HG03196 (cell line): ENCODE measurements at regions not wholly inside any gene's neighbourhood (a gene's known extent, or its start where the extent isn't known, plus 50 kb on each side); places are given as distances from the start of the nearest gene placed in this dataset.

Experiments used
- ATAC-seq: cut with Tn5 transposase; IDR thresholded peaks from one replicate; pipeline ENCODE4 v1.9.1; 2021; ENCODE audit not compliant: unreplicated experiment

DNA sequence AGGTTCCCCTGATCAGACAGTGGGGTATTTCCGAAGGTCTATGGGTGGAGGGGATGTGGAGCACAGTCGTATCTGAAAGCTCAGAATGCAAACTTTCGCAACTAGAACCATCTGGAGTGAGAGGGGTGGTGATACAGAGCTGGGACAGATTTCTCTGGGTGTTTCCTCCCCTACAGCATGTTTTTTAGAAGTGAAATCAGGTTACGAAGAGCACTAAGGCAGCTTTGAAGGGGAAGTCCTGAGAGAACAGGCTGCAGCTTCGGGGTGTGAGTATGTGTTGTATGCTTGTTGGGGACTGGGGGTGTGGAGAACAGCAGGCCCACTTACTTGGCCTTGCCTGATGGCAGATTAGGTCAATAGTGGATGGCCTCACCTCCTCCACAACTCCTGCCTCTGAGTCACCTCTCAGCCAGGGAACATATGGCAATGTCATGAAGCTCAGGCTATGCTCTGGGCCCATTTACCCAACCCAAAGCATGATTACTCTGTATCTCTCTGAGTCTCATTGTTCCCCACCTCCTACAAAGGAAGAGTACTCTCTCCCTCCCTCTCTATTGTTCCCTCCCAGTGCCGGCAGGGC, 107.2 kb upstream of the RASGRP1 start:
- peak; percentile 48 for ATAC-seq

DNA sequence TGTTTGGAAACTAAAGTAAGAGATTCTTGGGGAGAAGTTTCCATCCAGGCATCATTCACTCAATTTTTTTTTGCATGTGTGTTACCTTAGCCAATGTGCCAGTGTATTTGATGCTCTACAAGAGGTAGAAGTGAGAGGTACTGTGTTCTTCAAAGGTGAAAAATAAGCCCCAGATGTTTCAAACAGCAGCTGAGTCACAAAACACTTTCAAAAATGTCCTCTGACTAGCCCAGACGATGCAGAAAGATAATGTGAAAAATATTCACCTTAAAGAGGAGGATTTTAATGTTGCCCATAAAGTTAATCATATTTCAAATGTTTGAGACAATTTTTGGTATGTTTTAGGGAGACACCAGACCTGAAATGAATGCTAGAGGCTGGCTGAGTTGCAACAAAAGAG, 107.7 kb upstream of the RASGRP1 start:
- ATAC-seq, result no peak

DNA sequence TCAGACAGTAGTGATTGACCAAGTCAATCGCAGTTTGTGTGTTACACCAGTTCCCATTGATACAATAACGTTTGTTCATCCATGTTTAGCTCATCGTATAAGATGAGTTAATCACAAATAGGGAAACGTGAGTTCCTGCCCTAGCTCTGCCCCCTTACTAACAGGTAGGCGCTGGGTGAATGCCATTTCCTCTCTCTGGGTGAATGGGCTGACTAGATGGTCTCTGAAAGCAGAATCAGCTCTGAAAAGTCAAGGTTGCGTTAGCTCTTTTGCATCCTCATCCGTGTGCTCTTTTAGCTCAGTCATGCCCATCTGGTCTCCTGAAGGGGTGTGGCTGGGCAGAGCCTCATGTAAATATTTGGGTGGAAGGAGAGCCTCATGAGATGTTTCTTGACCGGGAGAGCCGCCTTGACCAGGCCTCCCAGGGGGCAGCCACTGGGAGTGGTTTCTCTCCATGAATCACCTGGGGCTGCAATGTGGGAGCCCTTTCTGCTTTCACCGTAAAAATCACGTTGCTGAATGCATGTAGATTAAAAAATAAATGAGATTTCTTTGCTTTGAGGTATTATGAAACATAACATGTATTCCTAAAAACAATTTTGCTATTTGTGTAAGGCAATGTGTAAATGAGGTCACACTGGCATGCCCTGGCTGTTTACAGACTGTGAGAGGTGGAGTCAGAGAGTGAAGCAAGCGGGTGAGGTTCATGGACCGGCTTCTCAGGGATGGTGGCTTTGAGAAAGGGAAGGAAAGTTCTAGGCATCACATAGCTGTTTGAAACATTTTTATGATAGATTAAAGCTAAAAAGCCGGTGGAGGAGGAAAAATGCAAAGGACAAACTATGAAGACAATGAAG, 108.4 kb upstream of the RASGRP1 start:
- ATAC-seq, result peak; percentile 43

DNA sequence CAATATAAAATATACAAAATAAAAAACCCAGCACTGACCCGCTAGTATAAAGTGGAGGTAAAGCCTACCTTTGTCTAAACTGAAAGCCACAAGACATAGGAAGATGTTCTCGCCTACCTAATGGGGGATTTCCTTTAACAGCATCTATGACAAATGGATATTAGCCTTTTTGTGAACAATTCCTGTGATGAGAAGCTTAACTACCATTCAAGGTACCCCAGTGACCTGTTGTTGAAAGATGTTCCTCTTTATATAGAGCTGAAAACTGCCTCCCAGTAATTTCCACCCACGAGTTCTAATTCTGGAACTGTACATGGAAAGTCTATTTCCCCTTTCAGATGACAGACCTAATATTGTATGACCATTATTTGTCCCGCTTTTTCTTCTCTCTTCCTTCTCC, 109.8 kb upstream of the RASGRP1 start:
- ATAC-seq, result no peak

DNA sequence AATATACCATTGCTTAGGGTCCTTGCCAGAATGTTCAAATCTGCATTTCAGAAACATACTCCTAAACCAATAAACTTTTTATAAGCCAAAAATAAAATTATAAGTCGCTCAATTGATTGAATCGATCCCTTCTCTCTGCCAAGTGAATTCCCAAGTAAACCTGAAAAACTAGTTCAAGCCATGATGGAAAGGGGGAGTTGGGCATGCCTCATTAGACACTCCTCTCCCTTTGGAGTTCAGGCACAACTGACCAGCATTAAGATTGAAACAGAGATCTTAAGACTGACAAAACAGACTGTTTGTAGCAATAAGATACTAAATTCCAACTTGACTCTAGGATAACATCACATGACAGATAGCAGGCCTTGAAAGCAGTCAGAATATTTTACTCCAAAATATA, 113.7 kb upstream of the RASGRP1 start:
- no peak for ATAC-seq

DNA sequence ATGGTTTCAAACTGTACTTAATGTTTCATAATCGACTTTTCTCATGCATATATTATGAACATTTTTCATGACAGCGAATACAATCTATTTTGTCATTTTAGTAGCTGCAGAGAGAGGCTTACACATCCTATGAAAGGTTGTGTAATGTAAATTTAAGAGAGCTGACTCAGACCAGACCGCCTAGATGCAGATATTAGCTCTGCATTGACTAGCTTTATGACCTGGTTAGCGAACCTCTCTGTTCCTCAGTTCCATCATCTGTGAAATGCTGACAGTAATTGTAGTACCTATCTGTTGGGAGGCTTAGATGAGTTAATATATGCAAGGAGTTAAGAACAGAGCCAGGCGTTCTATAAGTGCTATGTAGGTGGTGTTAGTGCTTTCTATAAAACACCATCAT, 116.2 kb upstream of the RASGRP1 start:
- no peak for ATAC-seq

DNA sequence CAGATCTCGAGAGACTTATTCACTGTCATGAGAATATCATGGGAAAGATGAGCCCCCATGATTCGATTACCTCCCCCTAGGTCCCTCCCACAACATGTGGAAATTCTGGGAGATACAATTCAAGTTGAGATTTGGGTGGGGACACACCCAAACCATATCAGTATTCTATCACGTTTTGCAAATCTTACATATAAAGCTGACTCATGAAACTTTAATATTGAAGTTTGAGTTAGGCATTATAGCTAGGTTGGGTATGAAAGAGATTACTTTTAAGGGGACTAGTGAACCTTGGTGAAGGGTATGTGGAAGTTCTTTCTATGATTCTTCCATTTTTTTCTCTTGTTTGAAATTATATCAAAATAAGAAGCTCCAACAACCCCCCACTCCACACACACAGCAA, 117.7 kb upstream of the RASGRP1 start:
- no peak for ATAC-seq

DNA sequence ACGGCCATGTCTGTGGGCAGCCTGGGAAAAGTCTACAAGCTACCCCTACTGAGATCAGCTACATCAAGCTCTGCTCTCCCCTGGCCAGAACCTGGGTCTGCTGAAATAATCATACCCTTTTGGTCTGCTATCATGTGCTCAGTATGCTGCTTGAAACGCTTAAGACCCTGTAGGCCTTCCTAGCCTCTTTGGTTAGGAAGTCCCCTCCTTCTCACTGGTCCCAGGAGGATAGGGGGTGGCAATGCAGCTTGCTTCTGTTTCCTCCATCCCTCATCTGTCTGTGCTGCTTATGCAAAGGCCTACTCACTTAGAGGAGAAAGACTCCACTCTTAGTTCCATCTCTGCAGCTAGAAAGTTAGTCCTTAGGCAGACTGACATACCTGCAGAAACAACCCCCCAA, 118.2 kb upstream of the RASGRP1 start:
- ATAC-seq, result no peak

DNA sequence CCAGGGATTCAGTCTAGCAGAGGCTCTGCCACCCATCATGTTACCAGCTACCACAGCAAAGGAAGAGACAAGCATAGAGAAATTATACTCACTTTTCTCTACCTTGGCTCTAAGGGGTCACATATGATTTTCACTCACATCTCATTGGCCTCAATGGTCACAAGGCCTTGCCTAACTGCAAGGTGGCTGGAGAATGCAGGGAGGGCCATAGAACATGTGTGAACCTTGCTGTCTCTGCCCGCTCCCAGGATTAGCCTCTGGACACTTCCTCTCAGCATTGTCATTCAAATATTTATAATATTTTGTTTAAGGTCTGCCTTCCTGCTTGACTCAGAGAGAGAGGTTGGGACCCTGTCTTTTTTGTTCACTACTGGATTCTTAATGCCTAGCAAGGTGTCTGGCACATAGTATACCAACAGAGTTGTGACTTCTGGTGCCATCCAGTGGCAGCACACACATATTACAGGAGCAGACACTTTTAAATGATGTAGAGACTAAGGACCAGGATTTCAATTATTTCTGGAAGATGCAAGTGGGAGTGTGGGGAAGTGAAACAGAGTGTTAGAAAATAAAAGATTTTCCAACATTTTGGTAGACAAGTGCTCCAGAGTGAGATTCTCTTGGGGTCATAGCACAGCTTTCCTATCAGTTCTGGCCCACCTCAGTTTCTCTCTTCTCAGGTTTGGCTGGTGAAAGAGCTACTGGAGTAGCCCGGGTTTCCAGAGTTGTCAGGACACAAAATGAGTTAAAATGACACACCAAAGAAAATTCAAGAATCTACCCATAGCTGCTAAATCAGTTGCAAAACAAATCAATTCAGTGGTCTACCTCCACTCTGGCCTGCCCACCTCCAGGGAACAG, 119.0 kb upstream of the RASGRP1 start:
- ATAC-seq, result peak; percentile 77

DNA sequence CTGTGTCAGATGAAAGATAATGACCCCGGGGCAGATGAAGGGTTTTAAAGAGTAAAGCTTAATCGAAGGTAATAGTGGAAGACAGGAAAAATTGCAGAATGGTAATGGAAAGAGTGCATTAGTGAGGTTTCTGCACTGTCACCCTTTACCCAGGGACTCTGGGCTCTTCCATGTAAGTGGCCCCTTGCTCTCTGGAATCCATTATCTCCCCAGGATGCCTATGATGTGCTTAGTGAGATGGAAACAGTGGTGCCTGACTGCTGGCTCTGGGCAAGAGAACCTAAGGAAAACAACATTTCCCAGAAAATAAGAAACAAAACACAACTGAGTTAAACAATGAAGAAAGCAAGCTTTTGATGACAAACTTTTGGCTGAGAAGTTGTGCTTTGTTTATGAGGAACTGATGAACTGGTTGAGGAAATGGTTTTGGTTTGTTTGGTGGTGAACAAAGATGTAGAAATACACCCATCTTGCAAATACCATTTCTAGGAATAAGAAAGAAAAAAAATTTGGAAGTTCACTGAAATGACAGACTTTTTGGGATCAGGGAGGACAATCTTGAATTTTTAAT, 119.9 kb upstream of the RASGRP1 start:
- no peak for ATAC-seq

DNA sequence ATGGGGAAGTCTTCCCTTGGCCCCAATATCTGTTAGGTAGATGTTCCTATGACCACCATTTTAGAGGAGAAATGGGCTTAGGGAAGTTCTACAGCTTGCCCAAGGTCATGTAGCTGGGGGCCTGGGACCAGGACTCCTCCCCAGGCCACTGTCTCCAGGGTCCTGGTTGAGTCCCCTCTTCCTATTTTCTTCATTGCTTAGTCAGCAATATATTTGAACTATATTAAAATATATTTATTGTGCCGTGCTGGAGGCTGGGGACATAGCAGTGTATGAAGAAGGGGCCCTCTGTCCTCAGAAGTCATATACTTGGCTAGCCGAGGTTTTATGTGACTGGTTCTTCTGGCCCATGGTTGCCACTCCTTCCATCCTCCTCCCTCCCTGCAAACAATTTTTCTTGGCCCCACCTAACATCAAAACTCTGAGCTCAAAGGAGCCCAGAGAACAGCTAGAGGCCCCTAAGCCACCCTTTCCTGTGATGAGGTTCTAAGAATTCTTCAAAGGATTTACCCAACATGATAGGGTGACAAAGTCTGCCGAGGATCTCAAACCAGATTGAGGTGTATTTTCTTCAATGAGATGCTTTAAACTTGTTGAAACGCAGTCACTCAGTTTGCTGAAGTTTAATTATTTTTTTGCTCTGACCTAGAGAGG, 121.2 kb upstream of the RASGRP1 start:
- ATAC-seq, result no peak

DNA sequence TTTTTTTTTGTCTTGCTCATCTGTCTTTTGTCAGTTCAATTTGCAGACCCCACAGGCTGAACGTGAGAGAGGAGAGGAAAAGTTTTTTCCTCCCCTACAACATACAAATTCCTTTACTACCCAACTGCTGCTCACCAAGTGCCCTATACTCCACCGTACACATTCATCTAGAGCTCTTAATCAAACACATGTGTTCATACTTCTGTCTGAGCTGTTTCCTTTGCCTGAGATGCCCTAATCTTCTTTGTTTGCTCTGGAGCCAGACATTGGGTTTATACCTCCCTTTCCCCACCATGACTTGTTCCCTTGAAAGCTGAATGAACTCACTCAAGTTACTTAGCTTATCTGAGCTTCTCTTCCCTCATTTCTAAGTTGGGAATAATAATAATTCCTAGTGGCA, 122.7 kb upstream of the RASGRP1 start:
- no peak for ATAC-seq

DNA sequence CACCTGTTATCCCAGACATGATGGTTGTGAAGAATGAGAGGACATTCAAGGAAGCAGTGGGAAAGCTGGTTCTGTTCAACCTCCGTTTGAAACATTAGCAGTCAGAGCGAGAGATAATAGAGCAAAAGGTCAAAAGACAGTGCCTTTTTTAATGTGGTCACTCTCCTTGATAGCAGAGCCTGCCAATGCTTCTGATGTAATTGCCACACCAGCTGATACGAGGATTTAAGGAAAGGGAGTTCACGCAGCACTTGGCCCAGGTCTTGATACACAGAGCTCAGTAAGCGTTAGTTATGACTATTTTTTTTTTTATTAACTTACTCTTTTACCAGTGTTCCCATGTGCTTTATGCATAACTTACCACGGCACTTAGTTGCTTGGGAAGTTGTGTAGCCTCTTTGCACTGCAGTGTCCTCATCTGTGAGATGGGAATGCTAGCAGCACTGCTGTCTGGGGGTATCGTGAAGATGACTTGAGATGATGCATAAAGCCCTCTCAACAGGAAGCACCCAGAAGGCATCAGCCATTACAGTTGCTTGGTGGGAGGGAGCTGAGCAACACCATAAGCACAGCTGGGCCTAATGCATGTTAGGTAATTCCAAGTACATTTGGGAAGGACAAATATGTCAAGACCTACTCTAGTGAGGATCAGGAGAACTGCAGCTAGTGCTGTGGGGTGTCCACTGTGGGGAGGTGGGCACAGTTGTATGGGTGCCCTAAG, 123.3 kb upstream of the RASGRP1 start:
- no peak for ATAC-seq

DNA sequence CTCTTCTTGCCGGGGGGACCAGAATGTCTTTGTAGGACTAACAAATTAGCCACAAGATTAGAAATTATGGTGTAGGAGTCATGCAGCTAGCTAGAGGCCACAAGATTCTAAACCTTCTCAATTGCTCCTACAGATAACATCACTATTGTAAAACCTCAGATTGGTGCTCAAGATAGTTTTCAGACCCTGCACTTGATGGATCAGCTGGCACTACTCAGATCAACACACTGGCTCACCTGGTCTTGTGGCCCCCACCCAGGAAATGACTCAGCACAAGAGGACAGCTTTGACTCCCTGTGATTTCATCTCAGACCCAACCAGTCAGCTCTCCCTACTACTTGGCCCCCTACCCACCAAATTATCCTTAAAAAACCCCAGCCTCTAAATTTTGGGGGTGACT, 124.1 kb upstream of the RASGRP1 start:
- no peak for ATAC-seq

DNA sequence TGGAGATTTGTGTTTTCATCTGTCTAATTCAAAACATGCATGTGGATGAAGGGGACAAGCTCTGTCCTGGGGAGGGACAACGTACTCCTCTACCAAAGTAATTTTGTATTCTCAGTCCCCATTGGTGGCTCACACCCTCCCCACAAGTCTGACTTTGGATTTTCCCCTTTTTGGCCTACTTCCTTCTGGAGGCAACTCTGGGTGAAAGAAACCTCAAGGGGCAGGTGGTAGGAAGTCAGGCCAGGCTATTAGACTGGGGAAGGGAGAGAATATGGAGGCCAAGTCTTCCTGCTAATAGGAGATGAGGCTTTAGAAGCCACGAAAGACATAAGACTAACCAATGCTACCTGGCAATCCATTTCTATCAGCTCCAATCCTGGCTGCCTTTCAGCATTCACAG, 124.9 kb upstream of the RASGRP1 start:
- no peak for ATAC-seq

DNA sequence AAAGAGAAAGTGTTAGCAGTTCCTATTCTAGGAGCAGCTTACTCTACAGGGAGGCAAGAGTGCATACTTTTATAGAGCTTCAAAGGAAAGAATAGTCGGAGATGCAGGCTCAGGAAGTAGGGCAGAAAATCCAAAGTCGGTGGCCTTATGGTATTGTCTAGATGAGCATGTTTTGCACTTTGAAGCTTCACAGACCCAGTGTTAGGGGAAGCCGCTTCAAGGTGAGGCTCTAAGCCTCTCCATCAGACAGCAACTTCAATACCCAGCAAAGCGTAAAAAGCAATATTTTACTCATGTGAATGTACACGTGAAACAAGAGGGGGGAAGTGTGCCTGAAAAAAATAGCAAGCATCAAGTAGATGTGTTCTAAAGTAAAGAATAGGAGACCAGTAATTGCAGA, 125.6 kb upstream of the RASGRP1 start:
- ATAC-seq, result no peak

DNA sequence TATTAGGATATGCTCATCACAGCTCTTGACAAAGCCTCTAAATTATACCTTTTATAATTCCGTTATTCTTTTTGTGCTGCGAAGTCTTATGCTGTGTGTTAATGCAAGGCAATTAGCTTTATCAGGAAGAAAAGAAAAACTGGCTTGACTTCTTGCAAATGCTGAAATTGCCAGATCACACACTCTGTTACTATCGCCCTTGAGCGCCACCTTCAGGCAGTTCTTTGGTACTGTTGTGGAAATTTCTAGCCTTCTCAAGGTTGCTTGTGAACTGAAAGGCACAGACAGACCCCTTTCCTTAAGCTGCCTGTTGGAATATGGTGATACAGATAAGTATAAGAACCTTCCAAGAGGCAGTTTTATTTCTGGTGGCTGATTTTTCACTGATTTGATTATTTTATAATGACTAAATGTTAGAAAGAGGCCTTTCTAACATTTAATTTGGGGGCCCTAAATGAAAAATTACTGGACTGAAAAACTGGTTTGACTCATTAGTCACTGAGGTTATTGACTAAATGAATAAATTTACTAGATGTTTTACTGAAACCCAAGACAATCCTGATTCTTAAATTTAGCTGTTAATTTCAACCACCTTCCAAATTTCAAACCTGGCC, 126.2 kb upstream of the RASGRP1 start:
- no peak for ATAC-seq

DNA sequence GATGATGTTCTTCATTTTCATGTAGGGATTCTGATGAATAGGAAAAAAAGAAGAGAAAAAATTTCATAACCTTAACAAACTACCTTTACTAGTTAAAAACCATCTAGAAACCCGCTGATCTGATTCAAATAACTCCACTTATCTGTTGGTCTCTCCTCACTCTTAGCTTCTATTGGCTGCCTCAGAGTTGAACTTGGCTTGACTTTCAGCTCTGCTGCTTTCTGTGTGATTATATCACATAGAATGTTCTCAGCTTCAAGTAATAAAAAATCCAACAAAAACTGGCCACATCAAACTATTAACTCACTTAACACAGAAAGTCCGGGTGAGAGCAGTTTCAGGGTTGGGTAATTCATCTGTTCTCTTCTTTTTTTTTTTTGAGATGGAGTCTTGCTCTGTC, 126.8 kb upstream of the RASGRP1 start:
- no peak for ATAC-seq

DNA sequence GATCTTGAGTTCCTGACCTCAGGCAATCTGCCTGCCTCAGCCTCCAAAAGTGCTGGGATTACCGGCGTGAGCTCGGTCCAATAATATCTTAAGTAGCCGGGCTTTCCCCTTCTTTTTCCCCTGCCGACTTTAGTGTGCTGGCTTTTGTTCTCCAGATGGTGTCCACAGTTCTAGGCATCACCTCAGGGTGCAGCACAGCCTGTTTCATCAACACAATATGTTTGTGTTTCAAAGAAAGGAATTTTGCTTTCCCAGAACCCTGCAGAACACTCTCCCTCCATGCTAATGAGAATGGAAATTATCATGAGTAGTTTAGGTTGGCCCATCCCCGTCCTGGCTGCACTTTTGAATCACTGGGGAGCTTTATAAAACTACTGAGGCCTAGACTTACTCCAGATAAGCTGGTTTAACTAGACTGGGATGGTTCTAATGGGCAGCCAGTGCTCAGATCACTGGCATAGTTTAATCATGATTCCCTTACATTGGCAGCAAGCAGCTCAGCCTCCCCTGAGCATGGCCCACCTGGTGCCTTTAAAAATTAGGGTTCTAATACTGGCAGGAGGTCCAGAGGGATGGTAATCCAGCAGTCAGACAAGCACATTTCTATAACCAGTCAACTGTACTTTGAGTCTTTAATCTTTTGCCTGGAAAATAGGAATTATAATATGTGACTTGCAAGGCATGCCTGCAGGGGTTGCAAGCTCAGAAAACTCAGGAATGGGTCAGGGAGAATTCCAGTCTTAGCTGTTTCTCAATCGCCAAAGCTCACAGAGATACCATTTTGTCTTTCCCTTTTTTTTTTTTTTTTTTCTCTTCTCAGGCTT, 127.6 kb upstream of the RASGRP1 start:
- ATAC-seq, result no peak
